EH (cell line): ENCODE measurements at regions not wholly inside any gene's neighbourhood (a gene's known extent, or its start where the extent isn't known, plus 50 kb on each side); places are given as distances from the start of the nearest gene placed in this dataset.
"Not testable (repeated sequence)": the region's sequence is repeated elsewhere in the genome, so short reads cannot be mapped to it uniquely, and the experiment has no call there.

Experiments
- DNase-seq: peaks from one replicate; pipeline ENCODE4 v3.0.0-alpha.2; 2015; ENCODE audit warnings: low read depth

- no peak for DNase-seq
These were observed 64.0 kb downstream of the EBNA1BP2 start for GRCh38 chr1:43108080-43108479.

- no peak for DNase-seq
These were observed 64.4 kb downstream of the EBNA1BP2 start for GRCh38 chr1:43107664-43108063.

GRCh38 chr1:43104027-43104763, 67.9 kb downstream of the EBNA1BP2 start:
- no peak for DNase-seq

- no peak for DNase-seq
These were observed 71.0 kb downstream of the EBNA1BP2 start for GRCh38 chr1:43101061-43101460.

GRCh38 chr1:43098200-43098599, 73.9 kb downstream of the EBNA1BP2 start:
- no peak for DNase-seq

- not testable (repeated sequence) for DNase-seq
These were observed 75.6 kb downstream of the EBNA1BP2 start for GRCh38 chr1:43096528-43096927.

- not testable (repeated sequence) for DNase-seq
These were observed 81.3 kb downstream of the EBNA1BP2 start for GRCh38 chr1:43090812-43091211.

- DNase-seq, result not testable (repeated sequence)
These were observed 81.9 kb downstream of the EBNA1BP2 start for GRCh38 chr1:43090157-43090556.

GRCh38 chr1:43083375-43083891, 88.7 kb downstream of the EBNA1BP2 start:
- DNase-seq, result no peak

- DNase-seq, result no peak
These were observed 89.3 kb downstream of the EBNA1BP2 start for GRCh38 chr1:43082740-43083139.

- no peak for DNase-seq
These were observed 94.8 kb downstream of the EBNA1BP2 start for GRCh38 chr1:43077273-43077672.

- no peak for DNase-seq
These were observed 97.4 kb downstream of the EBNA1BP2 start for GRCh38 chr1:43074709-43075108.

GRCh38 chr1:43074244-43074643, 97.8 kb downstream of the EBNA1BP2 start:
- no peak for DNase-seq

- DNase-seq, result peak; percentile 81
These were observed 98.4 kb downstream of the EBNA1BP2 start for GRCh38 chr1:43073490-43074230.

GRCh38 chr1:43072314-43072713, 99.8 kb downstream of the EBNA1BP2 start:
- no peak for DNase-seq

- DNase-seq, result no peak
These were observed 100.8 kb downstream of the EBNA1BP2 start for GRCh38 chr1:43071241-43071640.

- DNase-seq, result peak; percentile 18
These were observed 102.5 kb downstream of the EBNA1BP2 start for GRCh38 chr1:43069461-43070050.

GRCh38 chr1:43068911-43069310, 103.2 kb downstream of the EBNA1BP2 start:
- no peak for DNase-seq

GRCh38 chr1:43067977-43068751, 103.9 kb downstream of the EBNA1BP2 start:
- DNase-seq, result no peak

GRCh38 chr1:43067233-43067745, 104.8 kb downstream of the EBNA1BP2 start:
- DNase-seq, result no peak

- DNase-seq, result no peak
These were observed 105.5 kb downstream of the EBNA1BP2 start for GRCh38 chr1:43066578-43066977.
